ENCODE measurements at regions not wholly inside any gene's neighbourhood (a gene's known extent, or its start where the extent isn't known, plus 50 kb on each side); places are given as distances from the start of the nearest gene placed in this dataset.

DNA sequence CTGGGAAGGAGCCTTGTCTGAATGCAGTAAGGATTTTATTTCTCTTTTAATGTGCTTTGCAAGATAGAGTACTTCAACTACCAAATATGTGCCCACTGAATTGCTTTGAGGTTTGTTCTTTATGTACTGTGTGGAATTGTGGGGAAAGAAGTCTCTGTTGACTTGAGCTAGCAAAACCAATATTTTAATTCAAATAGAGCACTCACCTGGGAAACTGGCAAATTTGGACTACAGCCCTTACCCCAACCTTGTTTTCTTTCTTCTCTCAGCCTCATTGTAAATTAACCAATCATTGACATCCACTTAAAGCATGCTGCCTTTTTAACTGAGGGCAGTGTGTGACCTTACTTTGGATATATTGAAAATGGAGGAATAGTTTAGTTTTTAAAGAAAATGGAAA, 409.0 kb downstream of the SPATA31D1 start:
- TF ChIP-seq, protein P1, sequence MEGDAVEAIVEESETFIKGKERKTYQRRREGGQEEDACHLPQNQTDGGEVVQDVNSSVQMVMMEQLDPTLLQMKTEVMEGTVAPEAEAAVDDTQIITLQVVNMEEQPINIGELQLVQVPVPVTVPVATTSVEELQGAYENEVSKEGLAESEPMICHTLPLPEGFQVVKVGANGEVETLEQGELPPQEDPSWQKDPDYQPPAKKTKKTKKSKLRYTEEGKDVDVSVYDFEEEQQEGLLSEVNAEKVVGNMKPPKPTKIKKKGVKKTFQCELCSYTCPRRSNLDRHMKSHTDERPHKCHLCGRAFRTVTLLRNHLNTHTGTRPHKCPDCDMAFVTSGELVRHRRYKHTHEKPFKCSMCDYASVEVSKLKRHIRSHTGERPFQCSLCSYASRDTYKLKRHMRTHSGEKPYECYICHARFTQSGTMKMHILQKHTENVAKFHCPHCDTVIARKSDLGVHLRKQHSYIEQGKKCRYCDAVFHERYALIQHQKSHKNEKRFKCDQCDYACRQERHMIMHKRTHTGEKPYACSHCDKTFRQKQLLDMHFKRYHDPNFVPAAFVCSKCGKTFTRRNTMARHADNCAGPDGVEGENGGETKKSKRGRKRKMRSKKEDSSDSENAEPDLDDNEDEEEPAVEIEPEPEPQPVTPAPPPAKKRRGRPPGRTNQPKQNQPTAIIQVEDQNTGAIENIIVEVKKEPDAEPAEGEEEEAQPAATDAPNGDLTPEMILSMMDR (IDR thresholded peaks at IDR 0.05), result no peak
- TF ChIP-seq EP300 (IDR thresholded peaks at IDR 0.05), result no peak
- no peak for TF ChIP-seq POLR2AphosphoS5 (IDR thresholded peaks at IDR 0.05)
